22Rv1 (cell line): ENCODE measurements at regions not wholly inside any gene's neighbourhood (a gene's known extent, or its start where the extent isn't known, plus 50 kb on each side); places are given as distances from the start of the nearest gene placed in this dataset.

Experiments used
- H3K27ac ChIP-seq: fragments of 450-650 bp; 2 replicates; pipeline ENCODE4 v1.5.1; 2017
- CTCF ChIP-seq: fragments of 450-650 bp; IDR thresholded peaks from 2 replicates; pipeline ENCODE4 v1.5.1; 2017; ENCODE audit warnings: mild to moderate bottlenecking
- ZFX ChIP-seq: fragments of 450-650 bp; IDR thresholded peaks from 2 replicates; pipeline ENCODE4 v1.6.1; 2017; ENCODE audit warnings: antibody characterized with exemption, borderline replicate concordance

GRCh38 chr3:194876403-194877095 lies 190.9 kb downstream of the FAM43A start:
- no peak overlapping the region for H3K27ac ChIP-seq
- TF ChIP-seq CTCF (no peak), ZFX (no peak)

DNA sequence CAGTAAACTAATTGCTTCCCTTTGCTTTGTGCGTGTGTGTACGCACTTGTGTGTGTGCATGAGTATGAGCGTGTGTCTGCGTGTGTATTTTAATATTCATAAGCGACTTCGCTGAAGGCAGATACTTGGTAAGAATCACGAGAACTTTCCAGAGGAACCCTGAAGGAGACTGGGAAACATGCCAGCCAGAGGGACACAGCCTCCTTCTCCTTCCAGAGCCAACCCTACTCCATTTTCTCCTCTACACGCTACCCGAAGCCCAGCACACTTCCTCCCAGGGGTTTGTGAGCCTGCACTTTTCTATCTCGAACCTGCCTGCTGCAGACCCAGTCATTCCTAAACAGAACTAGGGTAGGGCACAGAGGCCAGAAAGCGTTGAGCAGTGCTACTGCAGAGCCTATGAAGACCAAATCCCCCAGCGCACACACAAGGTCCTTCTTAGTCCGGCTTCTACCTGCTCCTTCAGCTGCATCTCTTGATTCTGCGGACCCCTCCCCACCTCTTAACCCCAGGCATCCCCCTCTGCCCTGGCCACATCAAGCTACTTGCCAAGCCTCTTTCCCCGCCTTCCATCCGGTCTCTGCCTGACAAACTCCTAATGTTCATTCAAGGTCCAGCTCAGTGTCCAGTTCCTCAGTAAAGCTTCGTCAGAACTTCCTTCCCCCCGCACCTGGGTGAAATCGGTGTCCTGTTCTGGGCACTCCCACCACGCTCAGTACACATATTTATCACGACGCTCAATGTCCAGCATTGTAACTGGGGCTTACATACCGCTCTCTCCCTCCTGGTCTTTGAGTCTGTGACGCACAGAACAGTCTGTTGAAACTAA lies 191.8 kb downstream of the FAM43A start:
- TF ChIP-seq ZFX (no peak), CTCF (no peak)
- H3K27ac ChIP-seq: no peak overlapping the region

DNA sequence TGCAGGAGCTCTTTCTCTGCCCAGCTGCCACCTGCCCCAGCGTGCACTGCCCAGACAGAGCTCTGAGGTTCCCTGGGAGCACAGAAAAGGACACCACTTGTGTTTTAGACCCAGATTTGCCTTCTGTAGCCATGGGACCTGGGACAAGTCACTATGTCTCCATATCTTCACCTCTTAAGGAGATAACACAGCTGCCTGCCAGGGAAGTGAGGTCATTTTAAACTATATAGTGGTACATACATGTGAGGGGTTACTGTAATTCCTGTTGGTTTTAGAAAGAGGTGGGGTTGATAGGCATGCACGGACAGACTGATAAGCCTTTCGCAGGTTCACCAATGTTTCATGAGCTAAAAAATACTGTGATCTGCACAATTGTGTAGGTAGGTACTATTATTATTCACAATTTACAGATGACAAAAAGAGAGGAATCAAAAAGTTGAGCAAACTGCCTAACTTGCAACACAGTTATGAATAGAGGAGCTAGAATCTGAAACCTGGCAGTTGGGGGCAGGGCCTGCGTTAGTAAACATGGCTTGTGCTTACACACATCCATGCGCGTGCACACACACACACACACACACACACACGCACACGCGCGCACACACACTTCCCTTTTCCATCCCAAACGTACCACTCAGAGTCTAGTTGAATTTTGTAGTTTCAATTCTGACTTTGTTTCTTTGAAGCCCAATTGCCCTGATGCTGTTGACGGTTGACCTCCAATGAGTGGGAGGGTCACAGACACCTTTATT lies 193.6 kb downstream of the FAM43A start:
- no peak overlapping the region for H3K27ac ChIP-seq
- no peak for TF ChIP-seq CTCF
- TF ChIP-seq ZFX: no peak

- no peak overlapping the region for H3K27ac ChIP-seq
- TF ChIP-seq CTCF: no peak
- TF ChIP-seq ZFX: no peak
Observed at GRCh38 chr3:194879991-194880939, 194.6 kb downstream of the FAM43A start.

DNA sequence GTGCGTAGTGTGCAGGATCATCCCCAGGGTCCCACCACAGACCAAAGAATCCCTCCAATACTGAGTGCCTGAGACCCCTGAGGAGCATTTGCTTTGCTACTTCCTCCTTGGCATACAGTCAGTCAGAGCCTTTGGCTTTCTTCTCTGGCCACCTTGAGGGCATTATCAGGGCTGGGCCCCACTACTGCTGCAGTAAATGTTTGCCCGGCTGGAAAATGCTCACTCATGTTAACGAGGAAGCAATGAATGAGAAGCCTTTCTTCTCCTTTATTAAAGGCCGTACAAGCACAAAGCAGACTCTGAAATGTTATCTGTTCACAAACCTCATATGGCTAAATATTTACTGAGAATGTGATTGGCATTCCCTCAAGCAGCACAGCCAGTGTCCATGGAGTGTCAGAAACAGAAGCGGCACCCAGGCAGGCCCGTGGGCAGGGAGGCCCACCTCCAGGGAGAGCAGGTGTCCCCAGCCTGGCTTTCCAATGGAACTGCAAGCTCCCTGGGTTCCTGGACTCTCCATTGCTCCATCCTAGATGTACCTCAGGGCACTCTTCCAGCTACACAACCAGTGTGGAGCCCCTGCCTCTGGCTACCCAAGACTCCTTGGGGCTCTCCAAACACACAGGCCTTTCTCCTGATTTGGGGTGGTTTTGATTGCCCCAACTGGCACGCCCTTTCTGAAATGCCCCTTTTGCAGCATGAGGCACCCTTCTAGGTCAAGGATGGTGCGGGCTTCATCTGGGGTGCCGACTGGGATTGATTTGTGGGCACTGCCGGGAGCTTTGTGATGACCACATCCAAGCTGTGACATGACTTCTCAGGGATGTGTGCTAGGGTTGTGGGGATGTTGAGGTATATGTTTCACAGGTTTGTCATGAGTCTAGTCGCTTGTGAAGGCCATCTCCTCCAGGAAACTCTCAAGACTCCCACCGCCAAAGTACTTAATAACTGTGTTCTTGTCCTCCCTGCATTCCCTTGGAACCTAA lies 195.6 kb downstream of the FAM43A start:
- TF ChIP-seq ZFX (no peak), CTCF (no peak)
- H3K27ac ChIP-seq: no peak overlapping the region
